GM23338 (cell line): ENCODE measurements at regions not wholly inside any gene's neighbourhood (a gene's known extent, or its start where the extent isn't known, plus 50 kb on each side); places are given as distances from the start of the nearest gene placed in this dataset.

Experiments used
- ATAC-seq: fragments of 200-7000 bp; cut with Tn5 transposase; 3 replicates; pipeline ENCODE4 v1.9.1; 2020
- DNase-seq: peaks from one replicate; pipeline ENCODE4 v3.0.0-alpha.2; 2015; ENCODE audit warnings: low spot score
- H2AFZ ChIP-seq: fragments of 200-600 bp; sonication (generic); 2 replicates; pipeline ENCODE4 v1.8.0; 2016; ENCODE audit warnings: antibody characterized with exemption, mild to moderate bottlenecking, moderate library complexity
- H3F3A ChIP-seq: fragments of 200-600 bp; sonication (generic); replicated peaks from 2 replicates; pipeline ENCODE4 v1.8.0; 2017; ENCODE audit warnings: antibody characterized with exemption, mixed run types, low read depth
- H3K27ac ChIP-seq: fragments of 200-600 bp; sonication (generic); 2 replicates; pipeline ENCODE4 v1.6.1; 2016; ENCODE audit warnings: low read depth
- H3K27me3 ChIP-seq: fragments of 200-600 bp; sonication (generic); 2 replicates; pipeline ENCODE4 v1.8.0; 2016; ENCODE audit warnings: mild to moderate bottlenecking, mixed run types, moderate library complexity; ENCODE audit not compliant: insufficient read depth
- H3K36me3 ChIP-seq: fragments of 200-600 bp; sonication (generic); 2 replicates; pipeline ENCODE4 v1.8.0; 2016; ENCODE audit warnings: mild to moderate bottlenecking; ENCODE audit not compliant: insufficient read depth
- H3K4me1 ChIP-seq: fragments of 200-600 bp; sonication (generic); 2 replicates; pipeline ENCODE4 v1.8.0; 2016; ENCODE audit warnings: mild to moderate bottlenecking, moderate library complexity; ENCODE audit not compliant: insufficient read depth
- H3K4me2 ChIP-seq: fragments of 200-600 bp; sonication (generic); 2 replicates; pipeline ENCODE4 v1.7.1; 2017; ENCODE audit warnings: mixed run types
- H3K4me3 ChIP-seq: fragments of 200-600 bp; sonication (generic); 2 replicates; pipeline ENCODE4 v1.6.1; 2016; ENCODE audit warnings: mixed run types
- H3K79me2 ChIP-seq: fragments of 200-600 bp; sonication (generic); replicated peaks from 2 replicates; pipeline ENCODE4 v1.8.0; 2017; ENCODE audit warnings: mild to moderate bottlenecking; ENCODE audit not compliant: insufficient read depth
- H3K9me2 ChIP-seq: fragments of 200-600 bp; sonication (generic); 2 replicates; pipeline ENCODE4 v1.8.0; 2017; ENCODE audit not compliant: insufficient read depth
- H4K20me1 ChIP-seq: fragments of 200-600 bp; sonication (generic); replicated peaks from 2 replicates; pipeline ENCODE4 v1.8.0; 2017; ENCODE audit warnings: mild to moderate bottlenecking; ENCODE audit not compliant: insufficient read depth
- H3K27ac Mint-ChIP-seq: 2 replicates; pipeline ENCODE4 v1.8.0; 2020; ENCODE audit warnings: inconsistent platforms, mild to moderate bottlenecking, moderate library complexity, mixed read lengths
- H3K27me3 Mint-ChIP-seq: 3 replicates; pipeline ENCODE4 v1.8.0; 2022; ENCODE audit warnings: low read depth, mild to moderate bottlenecking, moderate library complexity, mixed read lengths, inconsistent platforms; ENCODE audit not compliant: insufficient read depth, poor library complexity
- H3K36me3 Mint-ChIP-seq: 3 replicates; pipeline ENCODE4 v1.8.0; 2021; ENCODE audit warnings: low read depth, mild to moderate bottlenecking, inconsistent platforms, moderate library complexity, mixed read lengths
- H3K4me1 Mint-ChIP-seq: 3 replicates; pipeline ENCODE4 v1.8.0; 2020; ENCODE audit warnings: mild to moderate bottlenecking, inconsistent platforms, mixed read lengths
- H3K4me3 Mint-ChIP-seq: 3 replicates; pipeline ENCODE4 v1.8.0; 2021; ENCODE audit warnings: moderate library complexity, mild to moderate bottlenecking, inconsistent platforms, mixed read lengths
- H3K9me3 Mint-ChIP-seq: 3 replicates; pipeline ENCODE4 v1.8.0; 2020; ENCODE audit warnings: moderate library complexity, mild to moderate bottlenecking, inconsistent platforms, mixed read lengths
- CREB1 ChIP-seq: fragments of 250-450 bp; sonication (Bioruptor Pico); IDR thresholded peaks from 2 replicates; pipeline ENCODE4 v1.5.0; 2020; ENCODE audit warnings: low read depth, mild to moderate bottlenecking, moderate library complexity
- CTCF ChIP-seq, 2 experiments: fragments of 200-600 bp in 1 of 2; sonication (generic) in 1 of 2; conservative IDR thresholded peaks; 2 replicates each; pipeline versions ENCODE4 v1.5.1 to v1.6.1; 2016 to 2017; ENCODE audit warnings: antibody characterized with exemption in 2 of 2, low read depth in 2 of 2, mild to moderate bottlenecking in 2 of 2, moderate library complexity in 1 of 2
- ETS1 ChIP-seq: IDR thresholded peaks from 2 replicates; pipeline ENCODE4 v1.6.1; 2016; ENCODE audit warnings: antibody characterized with exemption
- EZH2 ChIP-seq: fragments of 200-600 bp; sonication (generic); IDR thresholded peaks from one replicate; pipeline ENCODE4 v1.8.0; 2017; ENCODE audit warnings: antibody characterized with exemption, mild to moderate bottlenecking, low read depth; ENCODE audit not compliant: unreplicated experiment
- EZH2phosphoT487 ChIP-seq: fragments of 200-600 bp; sonication (generic); IDR thresholded peaks from one replicate; pipeline ENCODE4 v1.8.1; 2018; ENCODE audit warnings: antibody characterized with exemption; ENCODE audit not compliant: unreplicated experiment
- JUNB ChIP-seq: IDR thresholded peaks from one replicate; pipeline ENCODE4 v1.6.1; 2016; ENCODE audit warnings: antibody characterized with exemption; ENCODE audit not compliant: unreplicated experiment
- NANOG ChIP-seq: IDR thresholded peaks from 2 replicates; pipeline ENCODE4 v1.6.1; 2016; ENCODE audit warnings: antibody characterized with exemption, borderline replicate concordance
- POLR2AphosphoS5 ChIP-seq: IDR thresholded peaks from 2 replicates; pipeline ENCODE4 v1.6.1; 2016; ENCODE audit warnings: antibody characterized with exemption, low read depth
- REST ChIP-seq: IDR thresholded peaks from one replicate; pipeline ENCODE4 v1.6.1; 2018; ENCODE audit warnings: antibody characterized with exemption; ENCODE audit not compliant: unreplicated experiment
- STAT1 ChIP-seq: IDR thresholded peaks from one replicate; pipeline ENCODE4 v1.6.1; 2016; ENCODE audit warnings: antibody characterized with exemption; ENCODE audit not compliant: unreplicated experiment
- ZNF114 ChIP-seq: fragments of 250-450 bp; sonication (Bioruptor Pico); IDR thresholded peaks from 2 replicates; pipeline ENCODE4 v1.5.0; 2020; ENCODE audit warnings: mild to moderate bottlenecking, moderate library complexity
- ZNF331 ChIP-seq: fragments of 250-450 bp; sonication (Bioruptor Pico); IDR thresholded peaks from 2 replicates; pipeline ENCODE4 v1.5.0; 2020; ENCODE audit warnings: low read depth, mild to moderate bottlenecking, moderate library complexity
- ZNF462 ChIP-seq: fragments of 250-450 bp; sonication (Bioruptor Pico); IDR thresholded peaks from 2 replicates; pipeline ENCODE4 v1.5.0; 2020; ENCODE audit warnings: mild to moderate bottlenecking, moderate library complexity

GRCh38 chrX:42089031-42089430 lies 165.7 kb upstream of the CASK start:
- Mint-ChIP-seq H3K9me3 (no peaks in the 10 kb centered on the region), H3K36me3 (no peaks in the 10 kb centered on the region), H3K27ac (peak overlapping the region; percentile 74), H3K4me1 (peaks cover 42% of the 10 kb centered on the region), H3K4me3 (no peak overlapping the region), H3K27me3 (no peaks in the 10 kb centered on the region)
- DNase-seq, result peak; percentile 46
- H3K36me3 ChIP-seq, result no peaks in the 10 kb centered on the region
- H3F3A ChIP-seq, result no peaks in the 10 kb centered on the region
- H3K4me1 ChIP-seq, result peaks cover 46% of the 10 kb centered on the region
- H2AFZ ChIP-seq, result no peak overlapping the region
- H4K20me1 ChIP-seq, result no peaks in the 10 kb centered on the region
- no peak overlapping the region for H3K27ac ChIP-seq
- no peaks in the 10 kb centered on the region for H3K9me2 ChIP-seq
- no peaks in the 10 kb centered on the region for H3K27me3 ChIP-seq
- H3K79me2 ChIP-seq, result no peaks in the 10 kb centered on the region
- peak; percentile 72 for ATAC-seq
- H3K4me3 ChIP-seq, result no peak overlapping the region
- 0 out of 2 replicates have a peak overlapping the region, but pooled peaks have one; percentile 24 for H3K4me2 ChIP-seq
- TF ChIP-seq ZNF331 (CRISPR knock-in tag) (no peak), REST (no peak), EZH2phosphoT487 (no peak), ZNF114 (CRISPR knock-in tag) (no peak), CTCF (conservative IDR thresholded peaks at IDR 0.05; ENCODE audit: low read depth in 2 of 2) (no peak), NANOG (no peak), STAT1 (no peak), CREB1 (no peak), ZNF462 (CRISPR knock-in tag) (no peak), JUNB (no peak), ETS1 (no peak), EZH2 (no peak), POLR2AphosphoS5 (no peak)
